Right ventricle myocardium superior (tissue), 1 donor: ENCODE measurements at regions not wholly inside any gene's neighbourhood (a gene's known extent, or its start where the extent isn't known, plus 50 kb on each side); places are given as distances from the start of the nearest gene placed in this dataset.
A peak's percentile ranks its signal among the peaks of the same experiment; 100 is the strongest.
"Not testable (repeated sequence)": the region's sequence is repeated elsewhere in the genome, so short reads cannot be mapped to it uniquely, and the experiment has no call there.

ENCODE experiments used
- ATAC-seq: fragments of 200-7000 bp; cut with Tn5 transposase; one replicate; pipeline ENCODE4 v1.9.1; 2020; ENCODE audit warnings: mild to moderate bottlenecking; ENCODE audit not compliant: poor library complexity
- DNase-seq: peaks from one replicate; pipeline ENCODE4 v3.0.0-alpha.2; 2020
- intact Hi-C: fragments of 100-400 bp; cut with DNase I; formaldehyde crosslinking; loops from one replicate; pipeline ENCODE4 v1.11.2; 2022
- donor health status: DM: no; HTN: yes; CAD: no; lungs with severe emphysema.

GRCh38 chr4:26209378-26209777, 111.4 kb upstream of the RBPJ start:
- DNase-seq, intact Hi-C loops, ATAC-seq: not testable (repeated sequence)

GRCh38 chr4:26212528-26212927, 108.3 kb upstream of the RBPJ start:
- DNase-seq, result no peak
- intact Hi-C loops, result no loop called here

DNA sequence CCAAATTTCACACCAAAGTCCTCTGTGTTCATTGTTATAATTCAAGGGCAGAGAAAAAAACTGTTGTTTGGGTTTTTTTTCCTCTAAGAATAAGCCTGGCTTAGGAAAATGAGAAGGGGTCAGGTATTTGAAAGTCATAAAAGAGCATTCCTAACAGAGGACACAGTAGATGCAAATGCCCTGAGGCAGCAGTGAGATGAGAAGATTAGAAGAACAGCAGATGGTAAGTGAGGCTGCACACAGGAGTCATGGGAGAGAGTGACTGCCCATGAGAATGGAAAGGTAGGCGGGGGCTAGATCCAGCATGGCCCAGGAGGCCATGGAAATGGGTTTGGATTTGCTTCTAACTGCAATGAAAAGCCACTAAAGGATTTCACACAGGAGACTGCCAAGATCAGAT, 107.5 kb upstream of the RBPJ start:
- no peak for DNase-seq
- ATAC-seq, result no peak
- intact Hi-C loops, result no loop called here

More at GRCh38 chr4:26212528-26212927, 108.3 kb upstream of the RBPJ start:
- ATAC-seq, result no peak

DNA sequence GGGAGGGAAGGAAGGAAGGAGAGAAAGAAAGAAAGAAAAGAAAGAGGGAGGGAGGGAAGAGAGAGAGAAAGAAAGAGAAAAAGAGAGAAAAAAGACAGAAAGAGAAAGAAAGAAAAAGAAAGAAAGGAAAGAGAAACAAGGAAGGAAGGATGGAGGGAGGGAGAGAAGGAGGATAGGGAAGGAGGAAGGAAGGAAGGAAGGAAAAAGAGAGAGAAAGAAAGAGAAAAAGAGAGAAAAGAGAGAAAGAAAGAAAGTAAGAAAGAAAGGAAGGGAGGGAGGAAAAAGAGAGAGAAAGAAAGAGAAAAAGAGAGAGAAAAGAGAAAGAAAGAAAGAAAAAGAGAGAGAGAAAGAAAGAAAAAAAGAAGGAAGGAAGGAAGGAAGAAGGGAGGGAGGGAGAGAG, 105.8 kb upstream of the RBPJ start:
- DNase-seq (no peak), ATAC-seq (no peak)
- intact Hi-C loops, result no loop called here

- no peak for ATAC-seq
- DNase-seq, result no peak
- intact Hi-C loops, result no loop called here
Observed at GRCh38 chr4:26215725-26216124, 105.1 kb upstream of the RBPJ start.

GRCh38 chr4:26217481-26217880, 103.3 kb upstream of the RBPJ start:
- intact Hi-C loops, result no loop called here
- DNase-seq, result no peak
- peak; percentile 8 for ATAC-seq

- DNase-seq (no peak), ATAC-seq (peak; percentile 82)
- intact Hi-C loops, result no loop called here
Observed at GRCh38 chr4:26217961-26218676, 102.7 kb upstream of the RBPJ start.

GRCh38 chr4:26218677-26219605, 101.9 kb upstream of the RBPJ start:
- intact Hi-C loops, result no loop called here
- DNase-seq (no peak), ATAC-seq (peak; percentile 47)

DNA sequence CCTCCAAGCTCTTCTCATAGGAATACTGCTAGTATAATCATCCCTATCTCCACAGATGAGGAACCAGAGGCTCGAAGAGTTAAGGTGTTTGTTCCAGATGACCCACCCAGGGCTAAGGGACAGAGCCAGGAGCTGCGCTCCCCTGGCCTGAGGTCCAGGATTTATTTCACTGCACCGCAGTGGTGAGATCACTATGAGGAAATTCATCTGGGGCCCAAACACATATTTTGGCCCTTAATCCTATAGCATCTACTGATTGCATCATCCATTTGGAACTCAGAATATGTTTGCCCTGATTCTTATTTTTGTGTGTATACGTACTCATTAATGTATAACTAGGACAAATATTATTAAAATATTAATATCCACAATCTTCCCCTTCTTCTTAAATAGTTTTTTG, 100.1 kb upstream of the RBPJ start:
- no peak for DNase-seq
- no peak for ATAC-seq
- intact Hi-C loops, result no loop called here

DNA sequence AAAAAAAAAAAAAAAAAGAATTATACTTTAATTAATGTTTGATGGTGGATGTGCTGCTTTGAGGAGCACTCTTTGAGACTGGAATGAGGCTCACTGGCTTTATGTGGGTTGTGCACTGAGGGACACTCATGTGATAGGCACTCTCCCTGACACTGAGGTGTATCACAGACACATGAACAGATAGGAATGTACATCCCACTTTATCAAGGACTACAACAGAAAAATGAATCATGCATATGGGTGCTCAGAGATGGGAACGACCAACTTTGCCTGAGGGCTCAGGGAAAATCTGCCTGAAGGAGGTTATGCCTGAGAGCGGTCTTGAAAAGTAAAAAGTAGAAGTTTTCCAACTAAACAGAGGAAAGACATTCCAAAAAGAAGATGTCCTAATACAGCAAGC, 97.7 kb upstream of the RBPJ start:
- DNase-seq (no peak), ATAC-seq (no peak)
- intact Hi-C loops, result no loop called here

GRCh38 chr4:26226629-26227376, 94.0 kb upstream of the RBPJ start:
- intact Hi-C loops, result no loop called here
- DNase-seq (no peak), ATAC-seq (no peak)

DNA sequence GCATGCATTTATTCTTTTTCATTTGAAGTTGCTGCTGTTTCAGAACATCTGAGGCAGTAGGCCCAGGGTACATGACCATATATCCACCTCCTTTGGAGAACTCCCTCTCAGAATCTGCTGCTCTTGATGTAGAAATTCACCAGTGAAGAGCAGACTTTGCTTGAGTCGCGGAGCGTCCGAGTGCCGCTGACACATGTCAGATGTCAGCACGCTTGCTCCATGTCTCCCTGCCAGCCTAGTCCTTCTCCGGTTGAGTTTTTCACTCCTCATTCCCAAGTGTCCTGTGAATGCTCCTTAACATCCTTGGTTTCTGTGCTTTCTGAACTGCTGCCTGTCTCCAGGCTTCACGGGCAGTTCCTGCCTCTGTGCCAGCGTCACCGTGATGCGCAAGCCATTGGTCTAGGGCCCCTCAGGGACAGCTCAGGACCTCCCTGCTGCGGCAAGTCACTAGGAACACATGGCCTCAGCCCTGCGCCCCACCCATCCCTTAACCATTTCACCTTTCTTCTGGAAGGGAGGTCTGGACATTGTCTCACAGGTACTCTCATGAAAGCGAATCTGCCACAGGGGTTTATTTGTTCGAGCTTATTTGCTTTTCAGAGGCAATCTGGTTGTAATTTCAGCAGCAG, 93.1 kb upstream of the RBPJ start:
- ATAC-seq (no peak), DNase-seq (no peak)
- intact Hi-C loops, result no loop called here

DNA sequence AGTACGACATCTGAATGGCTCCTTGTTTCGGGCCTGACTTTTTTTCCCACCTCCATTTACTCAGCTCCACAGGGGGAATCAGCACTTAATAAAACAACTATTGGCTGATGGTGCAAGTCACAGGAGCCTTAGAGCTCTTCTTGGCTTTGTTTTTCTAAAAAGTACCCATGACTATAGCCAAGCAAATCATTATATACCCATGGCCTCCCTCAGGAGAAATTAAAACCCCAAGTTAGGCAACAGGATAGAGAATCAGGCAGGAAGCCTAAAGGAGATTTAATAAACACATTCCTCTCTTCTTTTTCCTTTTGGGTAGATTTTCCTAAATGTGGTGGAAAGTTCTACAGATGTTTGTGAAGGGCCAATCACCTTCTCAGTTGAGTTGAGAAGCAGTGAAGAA, 91.9 kb upstream of the RBPJ start:
- no peak for ATAC-seq
- intact Hi-C loops, result no loop called here
- no peak for DNase-seq

DNA sequence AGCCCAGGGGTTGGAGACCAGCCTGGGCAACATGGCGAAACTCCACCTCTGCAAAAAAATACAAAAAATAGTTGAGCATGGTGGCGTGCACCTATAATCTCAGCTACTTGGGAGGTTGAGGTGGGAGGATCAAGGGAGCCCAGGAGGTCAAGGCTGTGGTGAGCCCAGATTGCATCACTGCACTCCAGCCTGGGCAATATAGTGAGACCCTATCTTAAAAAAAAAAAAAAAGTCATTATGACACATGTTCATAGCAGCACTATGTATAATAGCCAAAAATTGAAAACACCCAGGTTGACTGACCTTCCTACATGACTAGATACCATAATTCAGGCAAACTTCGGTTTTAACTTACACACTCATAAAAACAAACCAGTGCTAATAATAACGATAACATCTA, 90.8 kb upstream of the RBPJ start:
- ATAC-seq (no peak), DNase-seq (no peak)
- intact Hi-C loops, result no loop called here

DNA sequence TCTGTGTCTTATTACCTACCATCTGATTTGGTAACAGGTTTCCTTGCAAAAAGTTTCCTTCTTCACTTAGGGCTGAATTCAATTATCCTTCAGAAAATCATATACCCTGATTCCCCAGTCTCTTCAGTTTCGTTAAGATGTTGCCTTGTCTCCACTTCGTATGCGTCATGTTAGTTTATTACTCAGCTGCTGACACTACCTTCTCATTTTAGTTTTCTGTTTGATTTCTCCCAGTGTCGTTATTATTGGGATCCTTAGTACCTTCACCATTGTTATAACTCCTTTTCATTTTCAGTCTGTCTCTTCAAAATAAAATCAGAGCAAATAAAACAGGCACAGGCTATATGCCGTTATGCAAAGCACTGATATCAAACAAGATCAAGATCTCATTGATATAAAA, 87.5 kb upstream of the RBPJ start:
- intact Hi-C loops, result no loop called here
- ATAC-seq (no peak), DNase-seq (no peak)

DNA sequence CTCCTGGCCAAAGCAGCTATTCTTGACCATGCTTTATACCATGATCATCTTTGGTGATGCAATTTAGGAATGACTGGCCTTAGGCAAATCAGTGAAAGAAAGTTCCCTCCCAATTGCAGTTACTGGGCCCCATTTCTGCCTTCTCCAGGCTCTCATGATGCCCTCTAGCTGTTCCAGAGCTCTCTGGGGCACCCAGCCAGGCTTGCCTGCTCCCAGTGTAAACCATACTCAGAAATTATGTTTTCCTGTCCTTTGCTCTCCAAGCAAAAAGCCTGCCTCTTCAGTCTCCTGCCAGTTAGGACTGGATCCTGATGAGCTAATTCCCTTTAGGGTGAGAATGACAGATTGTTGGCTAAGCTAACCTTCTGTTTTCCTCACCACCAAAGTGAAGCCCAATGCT, 85.3 kb upstream of the RBPJ start:
- peak; percentile 71 for ATAC-seq
- intact Hi-C loops, result no loop called here
- DNase-seq, result peak; percentile 85

GRCh38 chr4:26237916-26238315, 82.9 kb upstream of the RBPJ start:
- ATAC-seq (no peak), DNase-seq (no peak)
- intact Hi-C loops, result no loop called here

DNA sequence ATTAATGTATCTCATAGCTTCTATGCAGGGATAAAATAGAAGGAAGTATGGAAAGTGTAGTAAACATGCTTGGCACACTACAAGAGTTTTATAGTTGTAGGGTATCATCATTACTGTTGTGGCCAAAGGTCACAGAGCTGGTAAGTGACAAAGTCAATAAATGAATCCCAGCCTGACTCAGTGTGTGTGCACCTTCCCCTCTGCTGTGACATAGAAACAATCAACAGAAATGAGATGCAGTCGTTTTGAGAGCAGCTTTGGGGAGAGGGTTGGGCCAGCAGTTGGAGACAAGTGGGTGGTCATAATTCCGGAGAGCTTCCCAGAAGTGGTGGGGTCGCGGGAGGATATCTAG, 82.4 kb upstream of the RBPJ start:
- intact Hi-C loops, result no loop called here
- DNase-seq, result no peak
- ATAC-seq, result no peak
